BE2C (cell line): ENCODE measurements at regions not wholly inside any gene's neighbourhood (a gene's known extent, or its start where the extent isn't known, plus 50 kb on each side); places are given as distances from the start of the nearest gene placed in this dataset.

Source experiments
- DNase-seq: peaks from one replicate; pipeline ENCODE4 v3.0.0-alpha.2; 2020
- H3K27me3 ChIP-seq: fragments of 250-450 bp; sonication (Bioruptor Pico); 2 replicates; pipeline ENCODE4 v1.5.1; 2020; ENCODE audit warnings: mild to moderate bottlenecking
- H3K36me3 ChIP-seq: fragments of 250-450 bp; sonication (Bioruptor Pico); 2 replicates; pipeline ENCODE4 v1.5.1; 2020; ENCODE audit warnings: mild to moderate bottlenecking
- H3K4me1 ChIP-seq: fragments of 250-450 bp; sonication (Bioruptor Pico); 2 replicates; pipeline ENCODE4 v1.5.1; 2020
- H3K4me3 ChIP-seq: 2 replicates; pipeline ENCODE4 v1.5.1; 2011; ENCODE audit warnings: low read depth, low read length
- H3K9me3 ChIP-seq: fragments of 250-450 bp; sonication (Bioruptor Pico); 2 replicates; pipeline ENCODE4 v1.5.1; 2020
- TF ChIP-seq, protein P1 (sequence below): IDR thresholded peaks from 2 replicates; pipeline ENCODE4 v1.5.1; 2012; ENCODE audit warnings: mild to moderate bottlenecking, low read depth, low read length

DNA sequence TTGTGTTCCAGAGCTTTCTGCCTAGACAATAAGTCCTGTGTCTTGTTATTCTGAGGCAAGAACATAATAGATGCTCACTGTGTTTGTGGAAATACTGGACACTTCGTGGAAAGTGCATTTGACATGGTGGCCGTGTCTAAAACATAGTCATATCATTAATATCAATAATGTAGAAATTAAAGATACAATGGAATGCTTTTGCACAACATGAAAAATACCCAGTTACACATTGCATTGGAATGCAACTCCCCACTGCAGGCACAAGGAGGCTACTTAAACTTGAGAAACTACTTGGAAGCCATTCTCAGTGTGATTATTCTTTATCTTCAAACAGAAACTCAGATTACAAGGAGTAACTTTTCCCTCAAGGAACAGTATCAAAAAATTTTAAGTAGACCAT is 145.3 kb upstream of the ZNF462 start:
- H3K27me3 ChIP-seq, result no peaks in the 10 kb centered on the region
- no peak overlapping the region for H3K4me3 ChIP-seq
- H3K9me3 ChIP-seq, result no peaks in the 10 kb centered on the region
- H3K36me3 ChIP-seq, result no peaks in the 10 kb centered on the region
- DNase-seq, result no peak
- H3K4me1 ChIP-seq, result peaks cover 6% of the 10 kb centered on the region; the same call in 1 of the 2 replicates
- TF ChIP-seq, protein P1, sequence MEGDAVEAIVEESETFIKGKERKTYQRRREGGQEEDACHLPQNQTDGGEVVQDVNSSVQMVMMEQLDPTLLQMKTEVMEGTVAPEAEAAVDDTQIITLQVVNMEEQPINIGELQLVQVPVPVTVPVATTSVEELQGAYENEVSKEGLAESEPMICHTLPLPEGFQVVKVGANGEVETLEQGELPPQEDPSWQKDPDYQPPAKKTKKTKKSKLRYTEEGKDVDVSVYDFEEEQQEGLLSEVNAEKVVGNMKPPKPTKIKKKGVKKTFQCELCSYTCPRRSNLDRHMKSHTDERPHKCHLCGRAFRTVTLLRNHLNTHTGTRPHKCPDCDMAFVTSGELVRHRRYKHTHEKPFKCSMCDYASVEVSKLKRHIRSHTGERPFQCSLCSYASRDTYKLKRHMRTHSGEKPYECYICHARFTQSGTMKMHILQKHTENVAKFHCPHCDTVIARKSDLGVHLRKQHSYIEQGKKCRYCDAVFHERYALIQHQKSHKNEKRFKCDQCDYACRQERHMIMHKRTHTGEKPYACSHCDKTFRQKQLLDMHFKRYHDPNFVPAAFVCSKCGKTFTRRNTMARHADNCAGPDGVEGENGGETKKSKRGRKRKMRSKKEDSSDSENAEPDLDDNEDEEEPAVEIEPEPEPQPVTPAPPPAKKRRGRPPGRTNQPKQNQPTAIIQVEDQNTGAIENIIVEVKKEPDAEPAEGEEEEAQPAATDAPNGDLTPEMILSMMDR, result no peak

DNA sequence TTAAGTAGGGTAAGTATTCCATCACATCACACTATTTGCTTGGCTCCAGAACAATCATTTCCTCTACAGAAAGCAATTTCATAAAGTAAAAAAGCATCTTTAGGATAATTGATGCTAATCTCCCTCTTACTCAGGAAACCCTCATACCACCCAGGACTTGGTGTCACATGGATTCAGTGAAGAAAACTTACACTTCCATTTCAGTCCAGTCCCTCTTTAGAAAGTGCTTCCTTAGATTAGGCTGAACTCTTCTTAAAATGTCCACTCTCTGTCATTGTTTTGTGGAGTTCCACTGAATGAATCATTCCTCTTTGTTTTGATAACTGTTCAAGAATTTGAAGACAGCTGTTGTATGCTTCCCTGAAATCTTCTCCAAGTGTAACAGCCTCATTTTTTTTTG is 144.0 kb upstream of the ZNF462 start:
- TF ChIP-seq, protein P1, result no peak
- Histone ChIP-seq H3K9me3 (no peaks in the 10 kb centered on the region), H3K4me1 (peaks cover 6% of the 10 kb centered on the region; the same call in 1 of the 2 replicates), H3K4me3 (no peak overlapping the region), H3K27me3 (no peaks in the 10 kb centered on the region), H3K36me3 (no peaks in the 10 kb centered on the region)
- no peak for DNase-seq

DNA sequence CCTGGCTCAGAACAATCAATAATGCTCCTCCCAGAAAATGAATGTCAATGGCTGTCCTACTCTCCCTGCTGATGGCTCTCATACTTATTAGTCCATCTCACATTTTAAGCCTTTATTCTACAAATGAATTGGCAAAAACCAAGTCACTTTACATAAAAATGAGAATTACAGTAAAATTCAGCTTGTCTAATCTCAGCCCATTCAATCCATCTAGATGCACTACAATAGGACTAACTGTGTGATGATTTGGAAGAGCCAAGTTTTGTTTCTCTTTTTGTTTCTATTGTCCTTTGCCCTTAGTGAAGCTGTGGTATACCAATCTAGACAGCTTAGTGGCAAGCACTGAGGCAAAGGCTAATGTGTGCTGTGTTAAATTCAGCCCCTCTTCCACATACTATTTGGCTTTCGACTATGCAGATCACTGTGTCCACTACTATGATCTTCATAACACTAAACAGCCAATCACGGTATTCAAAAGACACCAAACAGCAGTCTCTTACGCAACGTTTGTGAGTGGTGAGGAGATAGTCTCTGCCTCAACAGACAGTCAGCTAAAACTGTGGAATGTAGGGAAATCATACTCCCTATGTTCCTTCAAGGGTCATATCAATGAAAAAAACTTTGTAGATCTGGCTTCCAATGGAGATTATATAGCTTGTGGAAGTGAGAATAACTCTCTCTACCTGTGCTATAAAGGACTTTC is 140.8 kb upstream of the ZNF462 start:
- Histone ChIP-seq H3K4me3 (no peak overlapping the region), H3K36me3 (no peaks in the 10 kb centered on the region), H3K27me3 (no peaks in the 10 kb centered on the region), H3K4me1 (peaks cover 6% of the 10 kb centered on the region; the same call in 1 of the 2 replicates), H3K9me3 (no peaks in the 10 kb centered on the region)
- DNase-seq, result no peak
- TF ChIP-seq, protein P1, result no peak

DNA sequence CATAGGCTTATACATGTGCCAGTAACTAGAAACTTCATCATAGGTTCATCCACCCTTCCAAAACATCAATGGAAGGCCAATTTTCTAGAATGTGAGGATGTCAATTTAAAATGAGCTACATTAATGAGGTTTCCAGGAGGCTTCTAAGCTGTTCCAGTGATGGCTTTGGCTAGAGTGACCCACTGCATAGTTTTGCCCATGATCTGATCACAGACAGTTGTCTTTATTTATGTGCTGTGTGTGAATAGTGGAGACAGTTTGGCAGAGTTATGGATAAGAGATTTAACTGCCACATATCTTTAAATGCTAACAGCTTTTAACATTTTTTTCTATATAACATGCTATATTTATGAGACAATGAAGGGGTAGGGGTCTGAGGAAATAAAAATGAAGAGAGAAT is 139.0 kb upstream of the ZNF462 start:
- H3K27me3 ChIP-seq, result no peaks in the 10 kb centered on the region
- TF ChIP-seq, protein P1, result no peak
- no peak overlapping the region for H3K4me3 ChIP-seq
- no peaks in the 10 kb centered on the region for H3K36me3 ChIP-seq
- no peak for DNase-seq
- H3K9me3 ChIP-seq, result no peaks in the 10 kb centered on the region
- H3K4me1 ChIP-seq, result peaks cover 5% of the 10 kb centered on the region; the same call in 1 of the 2 replicates

DNA sequence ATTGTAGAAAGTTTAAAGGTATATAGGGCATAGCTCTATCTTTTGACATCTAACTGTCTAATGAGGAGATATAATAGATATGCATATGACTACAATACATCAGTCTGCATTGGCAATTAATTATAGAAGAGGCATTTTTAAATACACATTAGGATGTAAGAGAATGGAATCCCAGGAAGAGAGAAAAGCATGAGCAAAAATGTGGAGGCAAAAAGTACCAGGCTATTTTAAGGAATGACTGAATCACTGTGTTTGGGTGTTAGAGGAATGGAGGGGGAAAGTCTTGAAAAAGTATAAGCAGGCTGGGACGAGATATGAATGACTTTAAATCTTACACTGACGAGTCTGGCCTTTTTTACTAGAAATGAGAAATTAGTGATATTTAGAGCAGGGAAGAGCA is 138.4 kb upstream of the ZNF462 start:
- Histone ChIP-seq H3K36me3 (no peaks in the 10 kb centered on the region), H3K9me3 (no peaks in the 10 kb centered on the region), H3K4me3 (no peak overlapping the region), H3K27me3 (no peaks in the 10 kb centered on the region), H3K4me1 (peaks cover 3% of the 10 kb centered on the region; the same call in 1 of the 2 replicates)
- TF ChIP-seq, protein P1, result no peak
- no peak for DNase-seq

DNA sequence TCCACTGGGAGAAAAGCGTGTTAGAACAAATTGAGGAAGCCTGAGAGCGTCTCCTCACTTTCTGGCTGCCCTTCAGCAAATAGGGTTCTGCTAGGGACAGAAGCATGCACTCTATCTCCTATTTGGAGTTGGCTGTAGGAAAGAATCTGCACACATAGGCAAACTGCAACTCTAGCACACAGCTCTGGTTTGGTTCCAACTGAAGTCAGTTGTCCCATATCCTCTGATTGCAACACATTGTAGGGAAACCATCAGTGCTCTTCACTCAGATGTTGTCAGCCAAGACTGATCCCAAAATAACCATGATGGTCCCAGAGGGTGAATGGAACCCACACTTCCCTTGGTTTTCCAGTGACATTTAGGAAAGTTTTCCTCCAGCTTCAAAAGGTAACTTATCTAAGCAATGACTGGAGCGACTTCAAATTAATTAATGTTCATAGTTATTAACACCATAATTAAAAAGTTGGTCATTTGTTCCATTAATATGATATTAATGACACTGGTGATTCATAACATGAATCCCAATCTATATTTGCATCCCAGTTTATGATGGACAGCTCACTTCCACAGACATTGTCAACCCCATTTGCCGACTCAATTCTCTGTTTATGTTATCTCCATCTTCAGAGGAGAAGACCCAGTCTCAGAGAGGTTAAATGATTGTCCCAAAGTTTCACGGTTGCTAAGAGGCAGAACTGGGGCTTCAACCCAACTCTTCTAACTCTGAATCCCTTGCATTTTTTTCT is 136.7 kb upstream of the ZNF462 start:
- Histone ChIP-seq H3K4me1 (peaks cover 13% of the 10 kb centered on the region), H3K4me3 (no peak overlapping the region), H3K9me3 (no peaks in the 10 kb centered on the region), H3K36me3 (no peaks in the 10 kb centered on the region), H3K27me3 (no peaks in the 10 kb centered on the region)
- DNase-seq, result no peak
- TF ChIP-seq, protein P1, result no peak
